HL-60 (cell line): ENCODE measurements at regions not wholly inside any gene's neighbourhood (a gene's known extent, or its start where the extent isn't known, plus 50 kb on each side); places are given as distances from the start of the nearest gene placed in this dataset.

ENCODE experiments used
- DNase-seq, 2 experiments: peaks; one replicate each; pipeline ENCODE4 v3.0.0-alpha.2; 2010 to 2020; ENCODE audit warnings: low read depth in 1 of 2, low spot score in 1 of 2
- H3K27ac ChIP-seq: fragments of 250-450 bp; sonication (Bioruptor Pico); replicated peaks from 2 replicates; pipeline ENCODE4 v1.5.1; 2020; ENCODE audit warnings: mild to moderate bottlenecking, moderate library complexity
- H3K27me3 ChIP-seq: fragments of 250-450 bp; sonication (Bioruptor Pico); 2 replicates; pipeline ENCODE4 v1.5.1; 2021; ENCODE audit warnings: mild to moderate bottlenecking, moderate library complexity; ENCODE audit not compliant: insufficient read depth, poor library complexity, severe bottlenecking
- H3K4me3 ChIP-seq: replicated peaks from 2 replicates; pipeline ENCODE4 v1.5.1; 2011; ENCODE audit warnings: mild to moderate bottlenecking, control low read depth, low read length; ENCODE audit not compliant: insufficient read depth
- CTCF ChIP-seq: IDR thresholded peaks from one replicate; pipeline ENCODE4 v1.5.1; 2011; ENCODE audit warnings: low read length, control low read depth, inconsistent platforms; ENCODE audit not compliant: insufficient read depth
- GABPA ChIP-seq: IDR thresholded peaks from 2 replicates; pipeline ENCODE4 v1.6.1; 2012; ENCODE audit warnings: low read depth
- POLR2AphosphoS5 ChIP-seq: IDR thresholded peaks from 2 replicates; pipeline ENCODE4 v1.6.1; 2012; ENCODE audit warnings: low read depth
- REST ChIP-seq: IDR thresholded peaks from 2 replicates; pipeline ENCODE4 v1.6.1; 2012; ENCODE audit warnings: low read depth; ENCODE audit not compliant: insufficient replicate concordance
- SPI1 ChIP-seq: IDR thresholded peaks from 2 replicates; pipeline ENCODE4 v1.6.1; 2012; ENCODE audit warnings: low read depth, mild to moderate bottlenecking, borderline replicate concordance

- DNase-seq, result no peak
These were observed 49.9 kb upstream of the USP9Y start for GRCh38 chrY:12651095-12651494.

More at GRCh38 chrY:12651095-12651494, 49.9 kb upstream of the USP9Y start:
- TF ChIP-seq REST, result no peak
- TF ChIP-seq CTCF, result no peak
- no peak for TF ChIP-seq GABPA
- TF ChIP-seq SPI1, result no peak
- no peak for TF ChIP-seq POLR2AphosphoS5
- Histone ChIP-seq H3K27me3 (no peaks in the 10 kb centered on the region), H3K27ac (no peak overlapping the region), H3K4me3 (no peak overlapping the region)
